Muscle of leg (tissue), 3 donors: ENCODE measurements at regions not wholly inside any gene's neighbourhood (a gene's known extent, or its start where the extent isn't known, plus 50 kb on each side); places are given as distances from the start of the nearest gene placed in this dataset.
"Not testable (repeated sequence)": the region's sequence is repeated elsewhere in the genome, so short reads cannot be mapped to it uniquely, and the experiment has no call there.

Source experiments
- DNase-seq: peaks from one replicate; pipeline ENCODE4 v3.0.0; 2013
- H3K27ac ChIP-seq: one replicate; pipeline ENCODE4 v1.5.1; 2013; ENCODE audit warnings: mild to moderate bottlenecking, low read length, control low read depth
- H3K27me3 ChIP-seq: one replicate; pipeline ENCODE4 v1.6.1; 2013; ENCODE audit warnings: low read length; ENCODE audit not compliant: control insufficient read depth, insufficient read depth
- H3K36me3 ChIP-seq: one replicate; pipeline ENCODE4 v1.6.1; 2013; ENCODE audit warnings: low read length; ENCODE audit not compliant: control insufficient read depth, insufficient read depth
- H3K4me1 ChIP-seq: one replicate; pipeline ENCODE4 v1.6.1; 2013; ENCODE audit warnings: low read length; ENCODE audit not compliant: control insufficient read depth, insufficient read depth
- H3K4me3 ChIP-seq: one replicate; pipeline ENCODE4 v1.5.1; 2013; ENCODE audit warnings: low read length, control low read depth
- H3K9me3 ChIP-seq: replicated peaks from 2 replicates; pipeline ENCODE4 v1.6.1; 2013; ENCODE audit warnings: low read depth, low read length; ENCODE audit not compliant: control insufficient read depth
- WGBS: methylation state at CpG from one replicate; pipeline ENCODE4 v1.1.5; 2013; ENCODE audit warnings: missing lambda C conversion rate; ENCODE audit not compliant: insufficient coverage; 5-methylcytosine and 5-hydroxymethylcytosine counted together

DNA sequence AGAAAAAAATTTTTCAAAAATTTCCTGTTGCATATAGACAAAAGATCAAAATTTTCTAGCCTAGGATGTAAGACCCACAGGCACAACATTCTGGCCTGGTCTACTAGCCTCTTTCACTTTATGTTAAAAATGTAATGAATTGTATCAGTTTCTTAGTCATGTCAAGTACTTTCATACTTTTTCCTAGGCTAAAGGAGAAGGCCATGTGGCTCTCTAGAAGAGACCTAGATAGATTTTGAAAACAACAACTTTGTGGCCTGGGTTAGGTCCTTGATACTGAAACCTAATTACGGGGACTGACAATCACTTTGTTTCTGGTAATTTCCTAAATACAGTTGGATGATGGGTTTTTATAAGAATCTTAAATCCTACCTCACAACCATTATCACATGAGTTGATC lies 74.8 kb upstream of the FSIP2 start:
- Histone ChIP-seq H3K4me3 (no peak overlapping the region), H3K27ac (no peak overlapping the region), H3K36me3 (no peaks in the 10 kb centered on the region), H3K9me3 (no peaks in the 10 kb centered on the region), H3K4me1 (no peaks in the 10 kb centered on the region), H3K27me3 (no peaks in the 10 kb centered on the region)
- whole genome bisulfite sequencing, result no CpG with 5 or more reads among the region's 1 CpG
- DNase-seq, result no peak

DNA sequence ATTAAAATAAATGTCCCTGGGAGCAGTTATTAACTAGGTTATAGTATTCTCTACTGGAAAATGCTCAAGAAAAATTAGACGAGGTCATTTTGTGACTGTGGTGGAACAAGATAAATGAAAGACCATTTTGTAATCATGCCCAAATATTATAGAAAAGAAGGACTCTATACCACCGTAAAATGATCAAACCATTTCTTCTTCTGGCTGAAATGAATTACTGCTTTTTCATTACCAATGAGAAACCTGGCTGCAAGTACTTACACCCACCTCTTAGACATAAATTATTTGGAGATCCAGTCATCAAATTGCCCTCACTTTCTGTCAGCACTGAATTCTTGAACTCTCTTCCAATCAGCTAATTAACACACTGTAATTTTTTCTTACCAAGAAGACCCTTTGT lies 74.2 kb upstream of the FSIP2 start:
- Histone ChIP-seq H3K4me3 (no peak overlapping the region), H3K9me3 (no peaks in the 10 kb centered on the region), H3K27ac (no peak overlapping the region), H3K36me3 (no peaks in the 10 kb centered on the region), H3K27me3 (no peaks in the 10 kb centered on the region), H3K4me1 (no peaks in the 10 kb centered on the region)
- no CpG with 5 or more reads among the region's 2 CpGs for WGBS
- DNase-seq, result no peak

DNA sequence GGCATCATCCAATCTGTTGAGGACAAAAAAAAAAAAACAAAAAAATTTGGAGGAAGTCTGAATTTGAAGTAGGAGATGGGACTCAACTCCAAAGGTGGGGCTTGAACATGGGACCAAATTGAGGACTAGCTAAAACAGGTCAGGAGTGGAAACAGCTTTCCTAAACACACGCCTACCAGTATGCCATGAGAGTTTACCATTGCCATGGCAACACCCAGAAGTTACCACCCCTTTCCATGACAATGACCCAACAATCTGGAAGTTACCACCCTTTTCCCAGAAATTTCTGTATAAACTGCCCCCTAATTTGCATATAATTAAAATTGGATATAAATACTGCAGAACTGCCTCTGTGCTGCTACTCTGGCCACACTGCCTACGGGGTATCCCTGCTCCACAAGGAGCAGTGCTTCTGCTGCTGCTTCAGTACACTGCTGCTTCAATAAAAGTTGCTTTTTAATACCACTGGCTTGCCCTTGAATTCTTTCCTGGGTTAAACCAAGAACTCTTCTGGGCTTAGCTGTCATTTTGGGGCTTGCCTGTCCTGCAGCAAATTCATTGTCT lies 73.3 kb upstream of the FSIP2 start:
- WGBS, result 78% methylated on average over 1 of the region's 2 CpGs
- no peak overlapping the region for H3K27ac ChIP-seq
- no peak for DNase-seq

DNA sequence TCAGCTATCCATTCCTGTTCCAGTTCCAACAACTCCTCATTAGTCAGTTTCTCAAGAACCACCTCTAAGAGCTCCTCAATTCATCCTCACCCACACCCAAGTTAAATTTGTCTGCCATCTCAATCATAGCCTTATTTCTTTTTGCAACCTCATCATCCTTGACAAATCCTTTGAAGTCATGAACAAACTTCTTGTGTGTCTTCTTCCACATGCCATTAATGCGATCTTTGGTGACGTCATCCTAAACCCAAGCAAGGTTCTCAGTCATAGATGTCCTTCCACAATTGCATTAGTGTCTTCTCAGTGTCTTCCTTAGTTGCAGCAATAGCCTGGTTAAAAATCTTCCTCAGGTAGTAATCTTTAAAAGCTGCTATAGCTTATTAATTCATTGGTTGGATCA lies 71.2 kb upstream of the FSIP2 start:
- 94% methylated on average over 2 of the region's 2 CpGs for WGBS
- Histone ChIP-seq H3K36me3 (no peaks in the 10 kb centered on the region), H3K27me3 (no peaks in the 10 kb centered on the region), H3K4me1 (no peaks in the 10 kb centered on the region), H3K27ac (no peak overlapping the region), H3K9me3 (no peaks in the 10 kb centered on the region), H3K4me3 (no peak overlapping the region)
- DNase-seq, result no peak

More for the DNA sequence above, 73.3 kb upstream of the FSIP2 start:
- Histone ChIP-seq H3K4me1 (no peaks in the 10 kb centered on the region), H3K9me3 (no peaks in the 10 kb centered on the region), H3K27me3 (no peaks in the 10 kb centered on the region), H3K36me3 (no peaks in the 10 kb centered on the region), H3K4me3 (no peak overlapping the region)

DNA sequence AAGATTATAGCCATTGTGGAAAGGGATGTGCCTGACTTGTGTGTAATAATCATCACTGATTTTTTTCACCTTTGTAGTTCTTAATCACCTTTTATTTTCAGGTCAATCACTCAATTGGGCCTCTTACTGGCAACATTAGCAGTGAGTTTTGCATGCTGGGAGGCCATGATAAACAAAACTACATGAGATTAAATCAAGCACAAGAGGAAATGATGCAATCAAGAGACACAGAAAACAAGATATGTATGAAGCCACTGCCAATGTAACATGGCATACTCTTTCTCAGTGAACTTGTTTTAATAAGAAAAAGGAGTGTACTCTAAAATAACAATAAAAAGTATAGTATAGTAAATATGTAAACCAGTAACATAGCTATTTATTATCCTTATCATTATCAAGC lies 69.9 kb upstream of the FSIP2 start:
- H3K27me3 ChIP-seq, result no peaks in the 10 kb centered on the region
- H3K36me3 ChIP-seq, result no peaks in the 10 kb centered on the region
- DNase-seq, result no peak
- no peaks in the 10 kb centered on the region for H3K4me1 ChIP-seq
- no peak overlapping the region for H3K27ac ChIP-seq
- H3K4me3 ChIP-seq, result no peak overlapping the region
- H3K9me3 ChIP-seq, result no peaks in the 10 kb centered on the region

DNA sequence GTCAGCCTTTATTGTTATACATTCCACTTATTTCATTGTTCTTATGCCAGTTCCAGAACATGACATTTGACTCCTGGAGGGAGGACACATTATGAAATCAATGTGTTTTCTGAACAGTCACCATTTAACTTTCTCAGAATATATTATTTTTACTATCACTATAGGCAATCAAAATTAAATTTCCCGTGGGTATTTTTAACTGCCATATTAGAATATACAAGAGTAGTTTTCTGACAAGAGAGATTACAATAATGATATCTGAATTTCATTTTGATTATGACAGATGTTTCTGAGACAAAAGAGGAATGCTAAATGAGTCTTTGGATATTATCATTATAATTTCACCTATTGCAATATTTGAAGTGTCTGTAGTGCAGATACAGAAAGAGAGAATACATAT lies 64.4 kb upstream of the FSIP2 start:
- H3K9me3 ChIP-seq, result no peaks in the 10 kb centered on the region
- no peaks in the 10 kb centered on the region for H3K4me1 ChIP-seq
- H3K27ac ChIP-seq, result no peak overlapping the region
- WGBS, result no CpG with 5 or more reads among the region's 1 CpG
- H3K27me3 ChIP-seq, result no peaks in the 10 kb centered on the region
- H3K4me3 ChIP-seq, result no peak overlapping the region
- H3K36me3 ChIP-seq, result no peaks in the 10 kb centered on the region
- DNase-seq, result no peak

DNA sequence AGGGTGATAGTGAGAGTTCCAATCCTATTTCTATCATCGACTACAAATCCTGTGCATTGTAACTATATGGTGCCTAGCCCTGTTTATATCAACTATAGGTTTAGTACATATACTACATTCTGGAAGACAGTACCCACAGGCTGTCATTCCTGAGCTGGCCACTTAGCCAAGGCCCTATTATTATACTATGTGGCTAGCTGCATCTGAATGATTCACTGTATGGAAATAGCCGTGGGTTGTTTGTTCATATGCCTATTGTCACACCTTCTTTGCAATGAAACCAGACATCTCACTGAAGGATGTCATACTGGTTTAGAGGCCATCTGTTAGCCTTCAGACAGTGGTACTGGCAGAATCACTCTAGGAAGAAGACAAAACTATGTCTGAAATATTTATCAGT lies 62.3 kb upstream of the FSIP2 start:
- no peak overlapping the region for H3K4me3 ChIP-seq
- no peaks in the 10 kb centered on the region for H3K9me3 ChIP-seq
- WGBS, result no CpG with 5 or more reads among the region's 2 CpGs
- no peaks in the 10 kb centered on the region for H3K4me1 ChIP-seq
- H3K27me3 ChIP-seq, result no peaks in the 10 kb centered on the region
- no peaks in the 10 kb centered on the region for H3K36me3 ChIP-seq
- DNase-seq, result no peak
- no peak overlapping the region for H3K27ac ChIP-seq

DNA sequence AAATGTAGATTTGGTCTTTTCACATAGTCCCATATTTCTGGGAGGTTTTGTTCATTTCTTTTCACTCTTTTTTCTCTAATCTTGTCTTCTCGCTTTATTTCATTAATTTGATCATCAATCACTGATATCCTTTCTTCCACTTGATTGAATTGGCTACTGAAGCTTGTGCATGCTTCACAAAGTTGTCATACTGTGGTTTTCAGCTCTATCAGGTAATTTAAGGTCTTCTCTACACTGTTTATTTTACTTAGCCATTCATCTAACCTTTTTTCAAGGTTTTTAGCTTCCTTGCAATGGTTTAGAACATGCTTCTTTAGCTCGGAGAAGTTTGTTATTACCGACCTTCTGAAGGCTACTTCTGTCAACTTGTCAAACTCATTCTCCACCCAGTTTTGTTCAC lies 51.6 kb upstream of the FSIP2 start:
- not testable (repeated sequence) for H3K4me3 ChIP-seq, H3K27ac ChIP-seq, H3K9me3 ChIP-seq, H3K27me3 ChIP-seq, DNase-seq, H3K4me1 ChIP-seq, H3K36me3 ChIP-seq
- WGBS, result no CpG with 5 or more reads among the region's 3 CpGs

DNA sequence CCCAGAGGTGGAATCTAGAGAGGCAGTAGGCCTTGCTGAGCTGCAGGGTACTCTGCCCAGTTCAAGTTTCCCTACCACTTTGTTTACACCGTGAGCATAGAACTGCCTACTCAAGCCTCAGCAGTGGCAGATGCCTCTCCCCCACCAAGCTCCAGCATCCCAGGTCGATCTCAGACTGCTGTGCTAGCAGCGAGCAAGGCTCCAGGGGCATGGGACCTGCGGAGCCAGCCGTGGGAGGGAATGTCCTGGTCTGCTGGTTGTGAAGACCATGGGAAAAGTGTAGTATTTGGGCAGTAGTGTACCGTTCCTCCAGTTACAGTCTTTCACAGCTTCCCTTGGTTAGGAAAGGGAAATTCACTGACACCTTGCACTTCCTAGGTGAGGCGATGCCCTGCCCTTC lies 50.6 kb upstream of the FSIP2 start:
- Histone ChIP-seq H3K4me1 (no peaks in the 10 kb centered on the region), H3K27ac (no peak overlapping the region), H3K4me3 (no peak overlapping the region), H3K9me3 (no peaks in the 10 kb centered on the region), H3K36me3 (no peaks in the 10 kb centered on the region), H3K27me3 (no peaks in the 10 kb centered on the region)
- no CpG with 5 or more reads among the region's 7 CpGs for WGBS
- DNase-seq, result no peak
